KMS-11 (cell line): ENCODE measurements at regions not wholly inside any gene's neighbourhood (a gene's known extent, or its start where the extent isn't known, plus 50 kb on each side); places are given as distances from the start of the nearest gene placed in this dataset.

Source experiments
- H2AFZ ChIP-seq: fragments of 200-600 bp; sonication (generic); 2 replicates; pipeline ENCODE4 v1.6.1; 2016; ENCODE audit warnings: antibody characterized with exemption, mixed run types, low read depth
- H3K27ac ChIP-seq: fragments of 200-600 bp; sonication (generic); 2 replicates; pipeline ENCODE4 v1.6.1; 2016; ENCODE audit warnings: mild to moderate bottlenecking, mixed run types
- H3K27me3 ChIP-seq: fragments of 200-600 bp; sonication (generic); 2 replicates; pipeline ENCODE4 v1.6.1; 2017; ENCODE audit warnings: mild to moderate bottlenecking, low read depth, mixed run types, moderate library complexity; ENCODE audit not compliant: insufficient read depth
- H3K36me3 ChIP-seq: fragments of 200-600 bp; sonication (generic); 2 replicates; pipeline ENCODE4 v1.6.1; 2017; ENCODE audit warnings: mild to moderate bottlenecking, mixed run types; ENCODE audit not compliant: insufficient read depth
- H3K4me1 ChIP-seq: fragments of 200-600 bp; sonication (generic); 2 replicates; pipeline ENCODE4 v1.6.1; 2016; ENCODE audit warnings: mild to moderate bottlenecking, low read depth, mixed run types; ENCODE audit not compliant: poor library complexity, severe bottlenecking
- H3K4me2 ChIP-seq: fragments of 200-600 bp; sonication (generic); 2 replicates; pipeline ENCODE4 v1.7.0; 2016; ENCODE audit warnings: mild to moderate bottlenecking, mixed run types
- H3K4me3 ChIP-seq: fragments of 200-600 bp; sonication (generic); IDR thresholded peaks from 2 replicates; pipeline ENCODE4 v1.6.1; 2017; ENCODE audit warnings: low read depth, low read length, mixed read lengths; ENCODE audit not compliant: insufficient read depth
- H3K79me2 ChIP-seq: fragments of 200-600 bp; sonication (generic); 2 replicates; pipeline ENCODE4 v1.6.1; 2016; ENCODE audit warnings: low read depth, mixed run types; ENCODE audit not compliant: insufficient read depth
- H3K9ac ChIP-seq: fragments of 200-600 bp; sonication (generic); 2 replicates; pipeline ENCODE4 v1.6.1; 2016; ENCODE audit warnings: mild to moderate bottlenecking, mixed run types
- H4K20me1 ChIP-seq: fragments of 200-600 bp; sonication (generic); 2 replicates; pipeline ENCODE4 v1.6.1; 2016; ENCODE audit warnings: mild to moderate bottlenecking, mixed run types; ENCODE audit not compliant: insufficient read depth
- CTCF ChIP-seq: fragments of 200-600 bp; sonication (generic); conservative IDR thresholded peaks from 2 replicates; pipeline ENCODE4 v1.6.1; 2017; ENCODE audit warnings: low read depth, mild to moderate bottlenecking, antibody characterized with exemption, low read length, moderate library complexity, mixed read lengths

- TF ChIP-seq CTCF: no peak
- no peak overlapping the region; the same call in 1 of the 2 replicates for H3K27ac ChIP-seq
- H3K4me3 ChIP-seq: no peak overlapping the region
- no peaks in the 10 kb centered on the region for H4K20me1 ChIP-seq
- no peak overlapping the region for H3K9ac ChIP-seq
- peak overlapping the region; percentile 58 for H3K4me2 ChIP-seq
- peaks cover 26% of the 10 kb centered on the region for H3K4me1 ChIP-seq
- no peak overlapping the region for H2AFZ ChIP-seq
- H3K27me3 ChIP-seq: no peaks in the 10 kb centered on the region
- H3K79me2 ChIP-seq: no peaks in the 10 kb centered on the region
- H3K36me3 ChIP-seq: no peaks in the 10 kb centered on the region
These were observed 192.3 kb upstream of the FOXN2 start for GRCh38 chr2:48122166-48122565.

GRCh38 chr2:48124592-48124991 lies 189.9 kb upstream of the FOXN2 start:
- Histone ChIP-seq H3K27me3 (no peaks in the 10 kb centered on the region), H3K36me3 (no peaks in the 10 kb centered on the region), H3K4me1 (peaks cover 26% of the 10 kb centered on the region), H3K4me2 (no peak overlapping the region), H3K9ac (no peak overlapping the region), H3K4me3 (no peak overlapping the region), H2AFZ (no peak overlapping the region), H4K20me1 (no peaks in the 10 kb centered on the region), H3K27ac (no peak overlapping the region), H3K79me2 (no peaks in the 10 kb centered on the region)
- no peak for TF ChIP-seq CTCF

- Histone ChIP-seq H3K36me3 (no peaks in the 10 kb centered on the region), H3K27ac (no peak overlapping the region), H4K20me1 (no peaks in the 10 kb centered on the region), H3K27me3 (no peaks in the 10 kb centered on the region), H3K4me1 (peaks cover 20% of the 10 kb centered on the region), H2AFZ (no peak overlapping the region), H3K4me3 (no peak overlapping the region), H3K9ac (no peak overlapping the region), H3K4me2 (no peak overlapping the region), H3K79me2 (no peaks in the 10 kb centered on the region)
- no peak for TF ChIP-seq CTCF
These were observed 188.3 kb upstream of the FOXN2 start for GRCh38 chr2:48126162-48126561.

- H4K20me1 ChIP-seq: no peaks in the 10 kb centered on the region
- peaks cover 18% of the 10 kb centered on the region for H3K4me1 ChIP-seq
- TF ChIP-seq CTCF: no peak
- no peak overlapping the region for H2AFZ ChIP-seq
- no peaks in the 10 kb centered on the region for H3K79me2 ChIP-seq
- no peak overlapping the region for H3K4me2 ChIP-seq
- H3K9ac ChIP-seq: no peak overlapping the region
- H3K36me3 ChIP-seq: no peaks in the 10 kb centered on the region
- no peak overlapping the region for H3K27ac ChIP-seq
- H3K27me3 ChIP-seq: no peaks in the 10 kb centered on the region
- no peak overlapping the region for H3K4me3 ChIP-seq
These were observed 186.8 kb upstream of the FOXN2 start for GRCh38 chr2:48127612-48128191.
